HG02798 (cell line): ENCODE measurements at regions not wholly inside any gene's neighbourhood (a gene's known extent, or its start where the extent isn't known, plus 50 kb on each side); places are given as distances from the start of the nearest gene placed in this dataset.

Experiments used
- ATAC-seq: cut with Tn5 transposase; IDR thresholded peaks from one replicate; pipeline ENCODE4 v1.9.1; 2021; ENCODE audit warnings: mild to moderate bottlenecking; ENCODE audit not compliant: unreplicated experiment, poor library complexity

DNA sequence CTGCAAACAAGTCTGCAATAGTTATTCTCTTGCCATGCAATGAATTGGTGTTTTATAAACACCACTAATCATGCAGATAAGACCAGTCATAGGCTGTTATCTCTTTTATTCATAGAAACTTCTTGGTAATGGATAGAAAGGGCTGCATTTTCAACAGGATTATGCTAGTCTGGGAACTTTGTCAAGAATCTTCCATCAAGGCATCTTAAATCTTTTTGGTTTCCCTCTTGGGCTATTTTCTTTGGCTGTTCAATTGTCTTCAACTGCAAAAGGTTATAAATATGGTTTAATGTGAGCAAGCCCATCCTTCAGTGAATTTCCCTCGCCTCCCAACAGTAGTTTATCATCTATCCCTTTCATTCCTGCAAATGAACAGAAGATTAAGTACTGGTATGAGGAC lies 59.0 kb upstream of the MINAR1 start:
- no peak for ATAC-seq

DNA sequence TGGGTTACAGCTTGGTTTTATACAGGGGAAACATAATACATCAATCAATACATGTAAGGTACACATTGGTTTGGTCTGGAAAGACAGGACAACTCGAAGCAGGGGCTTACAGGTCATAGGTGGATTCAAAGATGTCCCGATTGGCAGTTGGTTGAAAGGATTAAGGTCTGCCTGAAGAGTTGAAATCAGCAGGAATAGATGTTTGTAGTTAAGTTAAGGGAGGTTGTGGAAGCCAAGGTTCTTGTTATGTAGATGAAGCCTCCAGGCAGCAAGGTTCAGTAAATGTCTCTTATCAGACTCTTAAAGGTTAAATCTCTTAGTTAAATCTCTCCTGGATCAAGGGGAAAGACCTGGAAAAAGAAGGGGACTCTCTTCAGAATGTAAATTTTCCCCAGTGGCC lies 58.4 kb upstream of the MINAR1 start:
- ATAC-seq, result no peak

DNA sequence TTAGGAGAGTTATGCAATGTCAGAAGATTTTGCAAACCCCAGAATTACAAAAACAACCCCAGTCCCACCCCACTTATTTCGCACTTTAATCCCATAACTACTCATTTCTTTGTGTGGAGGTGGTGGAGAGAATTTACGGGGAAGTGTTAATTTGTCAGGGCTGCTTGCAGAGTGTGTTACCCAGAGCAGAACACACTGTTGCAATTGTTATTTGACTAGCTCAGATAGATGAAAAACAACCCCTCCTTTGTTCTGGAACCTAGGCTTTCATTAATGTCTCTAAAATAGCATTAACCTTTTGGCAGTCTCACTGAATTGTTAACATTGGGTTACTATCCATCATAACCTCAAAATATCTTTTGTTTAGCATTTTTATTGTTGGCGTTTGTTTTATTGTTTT lies 55.8 kb upstream of the MINAR1 start:
- no peak for ATAC-seq

DNA sequence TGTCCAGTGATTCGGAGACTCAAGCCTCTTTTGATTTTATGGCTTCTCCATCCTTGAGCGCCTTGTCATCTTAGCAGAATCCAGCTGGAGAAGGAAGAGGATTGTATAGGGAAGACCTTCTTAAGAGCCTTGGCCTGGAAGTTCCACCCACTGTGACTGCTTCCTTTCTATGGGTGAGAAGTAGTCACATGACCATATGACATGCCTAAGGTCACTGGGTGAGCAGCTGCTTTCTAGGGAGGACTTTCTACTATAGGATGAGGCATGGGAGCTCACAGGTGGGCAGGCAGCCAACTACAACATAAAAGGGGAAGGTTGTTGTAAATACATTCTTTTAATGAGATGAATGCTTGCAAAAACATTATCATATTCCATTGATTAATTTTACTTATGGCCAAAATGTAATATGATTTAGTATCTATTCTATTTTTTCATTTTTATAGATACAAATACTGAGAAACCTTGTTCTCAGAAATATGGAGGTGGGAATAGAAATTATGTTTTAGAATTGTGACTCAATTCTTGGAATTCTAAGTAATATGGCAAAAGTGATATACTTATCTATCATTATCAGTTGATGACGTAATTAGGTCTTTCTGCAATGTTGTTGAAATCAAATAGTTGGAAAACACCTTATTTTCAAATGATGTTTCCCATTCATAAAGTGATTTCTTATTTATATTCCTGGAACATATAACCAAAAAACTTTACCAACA lies 53.6 kb upstream of the MINAR1 start:
- no peak for ATAC-seq

DNA sequence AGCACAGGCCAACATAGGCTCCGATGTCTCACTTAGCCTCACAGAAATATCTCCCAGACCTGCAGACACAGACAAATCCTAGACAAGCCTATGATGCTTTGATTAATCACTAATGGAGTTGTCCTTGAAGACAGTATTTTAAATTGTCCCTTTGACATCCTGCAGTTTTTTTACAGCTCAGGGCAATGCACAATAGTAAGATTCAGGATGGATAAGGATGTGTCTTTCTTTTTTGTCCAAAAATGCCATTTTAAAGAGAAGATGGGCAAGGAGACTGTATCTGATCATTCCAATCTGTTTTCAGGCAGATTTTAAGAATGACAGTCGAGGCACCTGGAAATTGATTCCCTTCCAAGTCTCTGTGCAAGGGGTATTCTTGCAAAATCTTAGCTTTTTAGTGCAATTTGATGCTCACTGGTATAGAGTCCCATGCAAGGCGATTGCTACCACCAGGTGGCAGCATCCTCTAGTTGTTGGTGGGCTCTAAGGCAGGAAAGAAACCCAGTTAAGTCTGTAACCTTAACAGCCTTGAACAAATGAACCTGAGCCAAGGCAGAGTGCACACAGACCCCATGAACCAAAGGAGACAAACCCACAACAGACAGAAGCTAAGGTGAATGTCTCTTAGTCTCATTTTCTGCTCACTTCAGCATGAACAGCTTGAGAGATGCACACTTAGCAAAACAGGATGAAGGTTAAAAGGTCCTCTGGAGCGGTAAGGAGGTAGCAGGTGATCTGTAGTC lies 51.2 kb upstream of the MINAR1 start:
- ATAC-seq, result peak; percentile 66

DNA sequence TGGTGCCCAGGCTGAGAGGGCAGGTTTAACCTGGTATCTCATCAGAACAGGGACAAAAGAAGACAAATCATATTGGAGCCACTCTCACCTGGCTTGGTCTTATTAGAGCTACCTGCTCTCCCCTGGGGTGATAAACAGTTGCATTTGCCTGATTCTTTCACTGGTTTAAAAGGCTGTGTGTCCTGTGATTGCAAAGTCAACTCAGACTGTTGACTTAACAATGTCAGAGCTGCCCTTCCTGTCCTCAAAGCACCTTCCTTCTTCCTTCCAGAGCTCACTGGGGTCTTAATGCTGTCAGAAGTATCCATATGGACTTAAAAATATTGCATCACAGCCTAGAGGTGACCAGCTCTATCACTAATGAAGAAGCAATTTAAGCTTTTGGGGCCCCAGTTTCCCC lies 50.5 kb upstream of the MINAR1 start:
- no peak for ATAC-seq
